Endothelial cell of umbilical vein (primary cell): ENCODE measurements at regions not wholly inside any gene's neighbourhood (a gene's known extent, or its start where the extent isn't known, plus 50 kb on each side); places are given as distances from the start of the nearest gene placed in this dataset.

Experiments
- BruUV-seq: library from RNA; stranded (reverse); fragments of 400-500 nt; replicated peaks from 2 replicates; lab custom pipeline; 2021; lab: Mats Ljungman, UMichigan
- CTCF ChIA-PET: fragments of 300-600, 350-600 bp; sonication (Branson Sonifier 250); formaldehyde crosslinking; loops from one replicate; lab custom pipeline; 2021; ENCODE audit warnings: antibody characterized with exemption, inconsistent platforms; lab: Charles Lee
- POLR2A ChIA-PET: fragments of 300-600, 350-600 bp; sonication (Branson Sonifier 250); formaldehyde crosslinking; loops from one replicate; lab custom pipeline; 2021; ENCODE audit warnings: antibody characterized with exemption, inconsistent platforms; lab: Charles Lee
- DNase-seq: peaks from one replicate; pipeline ENCODE4 v3.0.0-alpha.2; 2011; ENCODE audit warnings: low read depth, low spot score
- FAIRE-seq: peaks from 2 replicates; lab custom pipeline; 2011; peaks lifted over from hg19 to GRCh38; lab: Jason Lieb, UNC
- H2AFZ ChIP-seq: 2 replicates; pipeline ENCODE4 v1.6.0; 2012; ENCODE audit warnings: low read depth, low read length, control low read depth, inconsistent platforms
- H3K27ac ChIP-seq: 2 replicates; pipeline ENCODE4 v1.5.1; 2011; ENCODE audit warnings: low read depth, mild to moderate bottlenecking, control low read depth, low read length, moderate library complexity; ENCODE audit not compliant: insufficient read depth
- H3K27me3 ChIP-seq, 2 experiments: 2 replicates each; pipeline versions ENCODE4 v1.6.0 to v1.6.1; 2011; ENCODE audit warnings: low read length in 2 of 2, mixed read lengths in 1 of 2; ENCODE audit not compliant: control insufficient read depth in 2 of 2, insufficient read depth in 2 of 2
- H3K36me3 ChIP-seq, 2 experiments: 2 replicates in 1 of 2; 3 replicates in 1 of 2; pipeline ENCODE4 v1.5.1; 2011; ENCODE audit warnings: low read length in 2 of 2, mild to moderate bottlenecking in 1 of 2, moderate library complexity in 1 of 2; ENCODE audit not compliant: control insufficient read depth in 2 of 2, insufficient read depth in 2 of 2; ENCODE audit errors: extremely low read depth in 1 of 2
- H3K4me1 ChIP-seq: 3 replicates; pipeline ENCODE4 v1.5.1; 2011; ENCODE audit warnings: mild to moderate bottlenecking, low read length; ENCODE audit not compliant: control insufficient read depth, insufficient read depth; ENCODE audit errors: extremely low read depth
- H3K4me2 ChIP-seq: 2 replicates; pipeline ENCODE4 v1.6.1; 2011; ENCODE audit warnings: low read length, control low read depth, mixed read lengths; ENCODE audit not compliant: insufficient read depth
- H3K4me3 ChIP-seq, 3 experiments: fragments of 200-600 bp in 1 of 3; sonication (generic), shearing (Covaris generic) in 1 of 3; replicated peaks in 1 of 3; 2 replicates each; pipeline ENCODE4 v1.5.1; 2011 to 2016; ENCODE audit warnings: control low read depth in 3 of 3, low read length in 3 of 3, mild to moderate bottlenecking in 2 of 3, inconsistent platforms in 1 of 3, low read depth in 1 of 3, moderate library complexity in 1 of 3; ENCODE audit not compliant: insufficient read depth in 1 of 3
- H3K79me2 ChIP-seq: 2 replicates; pipeline ENCODE4 v1.6.0; 2012; ENCODE audit warnings: low read length, inconsistent platforms; ENCODE audit not compliant: control insufficient read depth, insufficient read depth
- H3K9ac ChIP-seq: replicated peaks from 2 replicates; pipeline ENCODE3; 2011; ENCODE audit warnings: low read length, control low read depth; ENCODE audit not compliant: insufficient read depth; ENCODE audit errors: extremely low read depth
- H3K9me1 ChIP-seq: replicated peaks from 3 replicates; pipeline ENCODE4 v1.6.0; 2011; ENCODE audit warnings: mild to moderate bottlenecking, low read length; ENCODE audit not compliant: control insufficient read depth, insufficient read depth; ENCODE audit errors: extremely low read depth
- H3K9me3 ChIP-seq: replicated peaks from 2 replicates; pipeline ENCODE4 v1.5.1; 2012; ENCODE audit warnings: low read length, inconsistent platforms; ENCODE audit not compliant: control insufficient read depth, insufficient read depth
- H4K20me1 ChIP-seq: replicated peaks from 2 replicates; pipeline ENCODE3; 2011; ENCODE audit warnings: mild to moderate bottlenecking, low read length; ENCODE audit not compliant: control insufficient read depth, insufficient read depth; ENCODE audit errors: extremely low read depth
- CTCF ChIP-seq, 2 donors: IDR thresholded peaks; 1 replicate in 1 of 2; 2 replicates in 1 of 2; pipeline ENCODE4 v1.5.1; 2011; ENCODE audit warnings: low read length in 2 of 2, mild to moderate bottlenecking in 2 of 2, moderate library complexity in 2 of 2, control low read depth in 1 of 2, inconsistent platforms in 1 of 2, low read depth in 1 of 2; ENCODE audit not compliant: insufficient read depth in 1 of 2; ENCODE audit errors: extremely low read depth in 1 of 2
- EZH2 ChIP-seq: IDR thresholded peaks from 2 replicates; pipeline ENCODE4 v1.6.1; 2012; ENCODE audit warnings: borderline replicate concordance, low read depth, mild to moderate bottlenecking, moderate library complexity, low read length, inconsistent platforms; ENCODE audit not compliant: severe bottlenecking
- FOS ChIP-seq: IDR thresholded peaks from 2 replicates; pipeline ENCODE4 v1.6.1; 2011; ENCODE audit warnings: mild to moderate bottlenecking, low read length, moderate library complexity, borderline replicate concordance; ENCODE audit not compliant: insufficient read depth
- GATA2 ChIP-seq: IDR thresholded peaks from 2 replicates; pipeline ENCODE4 v1.7.0; 2011; ENCODE audit warnings: low read depth, mild to moderate bottlenecking, moderate library complexity, mixed read lengths, low read length; ENCODE audit not compliant: insufficient read length, insufficient read depth
- JUN ChIP-seq: IDR thresholded peaks from 2 replicates; pipeline ENCODE4 v1.6.1; 2011; ENCODE audit warnings: borderline replicate concordance, low read depth; ENCODE audit not compliant: insufficient read length, insufficient read depth
- MYC ChIP-seq: IDR thresholded peaks from one replicate; pipeline ENCODE4 v1.6.1; 2011; ENCODE audit warnings: mild to moderate bottlenecking, low read depth, low read length
- POLR2A ChIP-seq: IDR thresholded peaks from 2 replicates; pipeline ENCODE4 v1.6.1; 2012; ENCODE audit warnings: low read depth, mild to moderate bottlenecking, control low read depth, low read length
- POLR2AphosphoS5 ChIP-seq: IDR thresholded peaks from 2 replicates; pipeline ENCODE4 v1.6.1; 2012; ENCODE audit warnings: low read depth, mild to moderate bottlenecking, control low read depth, low read length, moderate library complexity; ENCODE audit not compliant: insufficient read depth
- dilution Hi-C: fragments of 300-500 bp; cut with MboI; formaldehyde crosslinking; loops from one replicate; pipeline ENCODE4 v1.15.0; 2019; ENCODE audit warnings: low sequenced_read_pairs; ENCODE audit not compliant: extremely low pct_ligation_motif_present
- intact Hi-C: fragments of 100-400 bp; cut with micrococcal nuclease; formaldehyde crosslinking; loops from one replicate; pipeline ENCODE4 v1.10.0; 2022
- TF ChIP-seq, protein P1 (sequence below): IDR thresholded peaks from 2 replicates; pipeline ENCODE4 v1.6.1; 2011; ENCODE audit not compliant: insufficient read depth, insufficient read length

- FAIRE-seq (no peak), DNase-seq (no peak)
- H4K20me1 ChIP-seq, result no peaks in the 10 kb centered on the region
- TF ChIP-seq, protein P1, sequence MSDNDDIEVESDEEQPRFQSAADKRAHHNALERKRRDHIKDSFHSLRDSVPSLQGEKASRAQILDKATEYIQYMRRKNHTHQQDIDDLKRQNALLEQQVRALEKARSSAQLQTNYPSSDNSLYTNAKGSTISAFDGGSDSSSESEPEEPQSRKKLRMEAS, result no peak
- no peak for TF ChIP-seq GATA2
- no peak for TF ChIP-seq EZH2
- TF ChIP-seq JUN, result no peak
- no peak for TF ChIP-seq POLR2AphosphoS5
- no peak for TF ChIP-seq MYC
- no peak for TF ChIP-seq FOS
- TF ChIP-seq POLR2A, result no peak
- TF ChIP-seq CTCF (IDR thresholded peaks at IDR 0.05; ENCODE audit: extremely low read depth in 1 of 2, insufficient read depth in 1 of 2, low read depth in 1 of 2, low read length in 2 of 2), result no peak
- intact Hi-C loops, result no loop called here
- H3K9me1 ChIP-seq, result no peaks in the 10 kb centered on the region
- H3K79me2 ChIP-seq, result no peaks in the 10 kb centered on the region
- H3K27ac ChIP-seq, result no peak overlapping the region
- H3K9ac ChIP-seq, result no peak overlapping the region
- CTCF ChIA-PET, result no interaction called here
- no TSS peak for BruUV-seq
- H3K4me1 ChIP-seq, result no peaks in the 10 kb centered on the region
- no peaks in the 10 kb centered on the region for H3K9me3 ChIP-seq
- H3K36me3 ChIP-seq, result no peaks in the 10 kb centered on the region
- H3K4me2 ChIP-seq, result no peak overlapping the region
- H3K4me3 ChIP-seq, result no peak overlapping the region
- dilution Hi-C loops, result no loop called here
- H2AFZ ChIP-seq, result no peak overlapping the region
- no peaks in the 10 kb centered on the region for H3K27me3 ChIP-seq
- POLR2A ChIA-PET, result no interaction called here
Measured at GRCh38 chr4:12293906-12294525, 865.3 kb upstream of the HS3ST1 start.
